HFFc6 (cell line): ENCODE measurements at regions not wholly inside any gene's neighbourhood (a gene's known extent, or its start where the extent isn't known, plus 50 kb on each side); places are given as distances from the start of the nearest gene placed in this dataset.

ENCODE experiments used
- DNase-seq: peaks from one replicate; pipeline ENCODE4 v3.0.0-alpha.2; 2018
- H3K27ac Mint-ChIP-seq: 2 replicates; pipeline ENCODE4 v1.8.0; 2020; ENCODE audit warnings: mild to moderate bottlenecking, mixed read lengths
- H3K27me3 Mint-ChIP-seq: 2 replicates; pipeline ENCODE4 v1.8.0; 2021; ENCODE audit warnings: mild to moderate bottlenecking, moderate library complexity, mixed read lengths; ENCODE audit not compliant: insufficient read depth
- H3K36me3 Mint-ChIP-seq: 2 replicates; pipeline ENCODE4 v1.8.0; 2021; ENCODE audit warnings: low read depth, mixed read lengths
- H3K4me1 Mint-ChIP-seq: 2 replicates; pipeline ENCODE4 v1.8.0; 2020; ENCODE audit warnings: low read depth, mixed read lengths
- H3K4me3 Mint-ChIP-seq: 2 replicates; pipeline ENCODE4 v1.8.0; 2020; ENCODE audit warnings: mild to moderate bottlenecking, moderate library complexity, mixed read lengths
- H3K9me3 Mint-ChIP-seq: 2 replicates; pipeline ENCODE4 v1.8.0; 2020; ENCODE audit warnings: mild to moderate bottlenecking, mixed read lengths
- CTCF ChIP-seq: fragments of 200-600 bp; sonication (generic); IDR thresholded peaks from 2 replicates; pipeline ENCODE4 v1.5.0; 2021; ENCODE audit warnings: antibody characterized with exemption, mild to moderate bottlenecking

- DNase-seq: peak; percentile 40
Measured at GRCh38 chr4:155433636-155434360, 57.0 kb upstream of the MAP9 start.

GRCh38 chr4:155430895-155431795 lies 54.4 kb upstream of the MAP9 start:
- Mint-ChIP-seq H3K4me3 (no peak overlapping the region), H3K27me3 (no peaks in the 10 kb centered on the region), H3K27ac (no peak overlapping the region), H3K4me1 (peaks cover 6% of the 10 kb centered on the region; the same call in 1 of the 2 replicates), H3K9me3 (no peaks in the 10 kb centered on the region; the same call in 1 of the 2 replicates), H3K36me3 (no peaks in the 10 kb centered on the region)
- no peak for TF ChIP-seq CTCF
- no peak for DNase-seq

More at GRCh38 chr4:155433636-155434360, 57.0 kb upstream of the MAP9 start:
- Mint-ChIP-seq H3K4me3 (no peak overlapping the region), H3K27ac (no peak overlapping the region), H3K36me3 (no peaks in the 10 kb centered on the region), H3K9me3 (no peaks in the 10 kb centered on the region; the same call in 1 of the 2 replicates), H3K4me1 (peaks cover 6% of the 10 kb centered on the region; the same call in 1 of the 2 replicates), H3K27me3 (no peaks in the 10 kb centered on the region)
- no peak for TF ChIP-seq CTCF

GRCh38 chr4:155428128-155428527 lies 51.4 kb upstream of the MAP9 start:
- H3K9me3 Mint-ChIP-seq: peaks cover 2% of the 10 kb centered on the region
- TF ChIP-seq CTCF: no peak
- DNase-seq: no peak
- no peak overlapping the region for H3K4me3 Mint-ChIP-seq
- H3K27me3 Mint-ChIP-seq: no peaks in the 10 kb centered on the region
- no peak overlapping the region for H3K27ac Mint-ChIP-seq
- no peaks in the 10 kb centered on the region; the same call in 1 of the 2 replicates for H3K4me1 Mint-ChIP-seq
- H3K36me3 Mint-ChIP-seq: no peaks in the 10 kb centered on the region

- no peak for DNase-seq
- Mint-ChIP-seq H3K27ac (no peak overlapping the region), H3K4me3 (no peak overlapping the region), H3K27me3 (no peaks in the 10 kb centered on the region), H3K4me1 (no peaks in the 10 kb centered on the region; the same call in 1 of the 2 replicates), H3K9me3 (peaks cover 7% of the 10 kb centered on the region), H3K36me3 (no peaks in the 10 kb centered on the region)
- no peak for TF ChIP-seq CTCF
Measured at GRCh38 chr4:155426953-155427352, 50.2 kb upstream of the MAP9 start.
